Omental fat pad (tissue), 3 donors: ENCODE measurements at regions not wholly inside any gene's neighbourhood (a gene's known extent, or its start where the extent isn't known, plus 50 kb on each side); places are given as distances from the start of the nearest gene placed in this dataset.
"Not testable (repeated sequence)": the region's sequence is repeated elsewhere in the genome, so short reads cannot be mapped to it uniquely, and the experiment has no call there.

Source experiments
- ATAC-seq: fragments of 150-250 bp; one replicate; pipeline ENCODE4 v1.9.1; 2016; ENCODE audit warnings: mild to moderate bottlenecking, moderate library complexity; ENCODE audit not compliant: low FRiP score
- DNase-seq: peaks from one replicate; pipeline ENCODE4 v3.0.0-alpha.2; 2019; ENCODE audit warnings: low spot score
- TF ChIP-seq, protein P1 (sequence below), 3 donors: fragments of 450-650 bp; IDR thresholded peaks; one replicate each; pipeline ENCODE4 v1.5.1; 2016 to 2017; ENCODE audit warnings: antibody characterized with exemption in 3 of 3, mild to moderate bottlenecking in 3 of 3, moderate library complexity in 2 of 3

GRCh38 chr14:21768116-21768874, 94.7 kb upstream of the OR4E1 start:
- ATAC-seq (peak; percentile 51), DNase-seq (no peak)
- TF ChIP-seq, protein P1, sequence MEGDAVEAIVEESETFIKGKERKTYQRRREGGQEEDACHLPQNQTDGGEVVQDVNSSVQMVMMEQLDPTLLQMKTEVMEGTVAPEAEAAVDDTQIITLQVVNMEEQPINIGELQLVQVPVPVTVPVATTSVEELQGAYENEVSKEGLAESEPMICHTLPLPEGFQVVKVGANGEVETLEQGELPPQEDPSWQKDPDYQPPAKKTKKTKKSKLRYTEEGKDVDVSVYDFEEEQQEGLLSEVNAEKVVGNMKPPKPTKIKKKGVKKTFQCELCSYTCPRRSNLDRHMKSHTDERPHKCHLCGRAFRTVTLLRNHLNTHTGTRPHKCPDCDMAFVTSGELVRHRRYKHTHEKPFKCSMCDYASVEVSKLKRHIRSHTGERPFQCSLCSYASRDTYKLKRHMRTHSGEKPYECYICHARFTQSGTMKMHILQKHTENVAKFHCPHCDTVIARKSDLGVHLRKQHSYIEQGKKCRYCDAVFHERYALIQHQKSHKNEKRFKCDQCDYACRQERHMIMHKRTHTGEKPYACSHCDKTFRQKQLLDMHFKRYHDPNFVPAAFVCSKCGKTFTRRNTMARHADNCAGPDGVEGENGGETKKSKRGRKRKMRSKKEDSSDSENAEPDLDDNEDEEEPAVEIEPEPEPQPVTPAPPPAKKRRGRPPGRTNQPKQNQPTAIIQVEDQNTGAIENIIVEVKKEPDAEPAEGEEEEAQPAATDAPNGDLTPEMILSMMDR (IDR thresholded peaks at IDR 0.05), result no peak

- not testable (repeated sequence) for ATAC-seq, DNase-seq
These were observed 86.7 kb upstream of the OR4E1 start for GRCh38 chr14:21760360-21760759.

- TF ChIP-seq, protein P1 (IDR thresholded peaks at IDR 0.05), result no peak
- DNase-seq, result no peak
- ATAC-seq, result no peak
These were observed 75.8 kb upstream of the OR4E1 start for GRCh38 chr14:21749306-21749868.

GRCh38 chr14:21748869-21749303, 75.3 kb upstream of the OR4E1 start:
- TF ChIP-seq, protein P1 (IDR thresholded peaks at IDR 0.05), result no peak
- no peak for DNase-seq
- ATAC-seq, result peak; percentile 75

DNA sequence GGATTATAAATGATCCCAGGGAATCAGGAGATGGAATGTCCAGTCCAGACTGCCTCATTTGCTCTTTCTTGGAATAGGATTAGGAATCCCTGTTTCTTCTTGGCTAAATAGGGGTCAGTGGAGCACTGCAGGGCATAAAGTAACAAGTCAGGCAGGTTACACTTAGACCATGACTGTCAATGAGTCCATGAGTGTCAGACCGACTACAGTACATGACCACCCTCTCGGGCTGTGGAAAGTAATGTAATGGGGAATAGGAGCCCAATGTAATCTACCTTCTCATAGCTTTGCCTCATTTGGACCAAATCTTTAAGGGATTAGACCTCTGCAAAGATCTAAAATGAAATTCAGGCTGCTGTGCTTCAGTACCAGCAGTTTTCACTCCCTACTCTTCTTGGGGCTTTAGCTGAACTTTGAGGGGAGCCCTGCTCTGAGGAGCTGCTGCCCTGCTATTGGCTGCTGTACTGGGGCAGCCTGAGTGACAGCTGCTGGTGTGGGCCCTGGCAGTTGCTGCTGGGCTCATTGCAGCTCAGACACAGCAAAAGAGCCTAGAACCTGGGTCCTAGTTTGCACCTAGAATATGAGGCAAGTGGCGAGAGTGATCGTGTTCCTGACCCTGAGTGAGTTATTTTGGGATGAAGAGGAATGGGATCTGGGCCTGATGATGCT, 62.2 kb upstream of the OR4E1 start:
- no peak for ATAC-seq
- TF ChIP-seq, protein P1 (IDR thresholded peaks at IDR 0.05), result no peak
- no peak for DNase-seq

GRCh38 chr14:21735200-21735599, 61.6 kb upstream of the OR4E1 start:
- no peak for DNase-seq
- TF ChIP-seq, protein P1 (IDR thresholded peaks at IDR 0.05), result no peak
- no peak for ATAC-seq

DNA sequence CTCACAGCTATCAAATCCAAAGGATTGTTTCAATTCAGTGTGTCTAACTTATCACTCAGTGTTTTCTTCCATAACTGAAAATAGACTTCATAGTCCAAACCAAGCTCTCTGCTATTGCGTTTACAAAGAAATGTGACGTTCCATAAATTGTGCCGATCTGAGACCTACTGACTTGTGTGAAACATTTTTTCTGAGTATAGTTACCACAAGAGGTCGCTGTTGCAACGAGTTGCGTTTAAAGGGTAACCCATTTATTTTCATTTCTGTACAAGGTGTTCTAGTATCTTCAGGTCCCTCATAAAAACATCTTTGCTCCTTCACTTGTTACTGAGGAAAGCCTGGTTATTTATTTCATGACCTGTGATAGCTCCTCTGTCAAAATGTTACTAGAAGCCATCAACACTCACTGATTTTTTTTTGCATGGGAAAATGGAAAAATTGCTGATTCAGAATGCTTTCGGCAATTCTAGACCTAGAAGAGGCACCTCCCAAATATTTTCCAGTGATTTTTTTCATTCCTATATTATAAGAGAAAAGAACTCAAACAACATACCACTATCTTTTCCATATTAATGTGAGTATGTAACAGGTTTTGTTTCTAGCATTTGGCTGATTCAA, 60.9 kb upstream of the OR4E1 start:
- TF ChIP-seq, protein P1 (IDR thresholded peaks at IDR 0.05), result no peak
- DNase-seq (no peak), ATAC-seq (no peak)
